ENCODE measurements at regions not wholly inside any gene's neighbourhood (a gene's known extent, or its start where the extent isn't known, plus 50 kb on each side); places are given as distances from the start of the nearest gene placed in this dataset.

GRCh38 chr2:19519045-19519444 lies 160.6 kb upstream of the OSR1 start:
- TF ChIP-seq EP300 (IDR thresholded peaks at IDR 0.05) (no peak), CTCF (IDR thresholded peaks at IDR 0.05) (no peak), POLR2A (IDR thresholded peaks at IDR 0.05) (no peak)

Measured in upper lobe of left lung (tissue), 4 donors.